ENCODE measurements at regions not wholly inside any gene's neighbourhood (a gene's known extent, or its start where the extent isn't known, plus 50 kb on each side); places are given as distances from the start of the nearest gene placed in this dataset.
"Not testable (repeated sequence)": the region's sequence is repeated elsewhere in the genome, so short reads cannot be mapped to it uniquely, and the experiment has no call there.

- FAIRE-seq: no peak
Measured at GRCh38 chr5:101326766-101327165, 423.7 kb upstream of the ST8SIA4 start.

GRCh38 chr5:101316401-101316800 lies 413.3 kb upstream of the ST8SIA4 start:
- not testable (repeated sequence) for FAIRE-seq

GRCh38 chr5:101306391-101307137 lies 403.5 kb upstream of the ST8SIA4 start:
- no peak for FAIRE-seq

GRCh38 chr5:101296477-101296876 lies 393.4 kb upstream of the ST8SIA4 start:
- FAIRE-seq: no peak

- no peak for FAIRE-seq
Measured at GRCh38 chr5:101292199-101292598, 389.1 kb upstream of the ST8SIA4 start.

- not testable (repeated sequence) for FAIRE-seq
Measured at GRCh38 chr5:101290761-101291160, 387.7 kb upstream of the ST8SIA4 start.

- FAIRE-seq: no peak
Measured at GRCh38 chr5:101288633-101289032, 385.6 kb upstream of the ST8SIA4 start.

- FAIRE-seq: no peak
Measured at GRCh38 chr5:101284736-101285375, 381.8 kb upstream of the ST8SIA4 start.

- FAIRE-seq: not testable (repeated sequence)
Measured at GRCh38 chr5:101283938-101284337, 380.9 kb upstream of the ST8SIA4 start.

- FAIRE-seq: no peak
Measured at GRCh38 chr5:101278917-101279316, 375.8 kb upstream of the ST8SIA4 start.

- FAIRE-seq: no peak
Measured at GRCh38 chr5:101278011-101278687, 375.1 kb upstream of the ST8SIA4 start.

GRCh38 chr5:101271945-101272344 lies 368.9 kb upstream of the ST8SIA4 start:
- no peak for FAIRE-seq

- FAIRE-seq: no peak
Measured at GRCh38 chr5:101271416-101271815, 368.3 kb upstream of the ST8SIA4 start.

- no peak for FAIRE-seq
Measured at GRCh38 chr5:101260857-101261256, 357.8 kb upstream of the ST8SIA4 start.

- FAIRE-seq: no peak
Measured at GRCh38 chr5:101253096-101253495, 350.0 kb upstream of the ST8SIA4 start.

GRCh38 chr5:101244621-101245020 lies 341.5 kb upstream of the ST8SIA4 start:
- no peak for FAIRE-seq

- no peak for FAIRE-seq
Measured at GRCh38 chr5:101212942-101213514, 309.9 kb upstream of the ST8SIA4 start.

- no peak for FAIRE-seq
Measured at GRCh38 chr5:101206534-101206933, 303.5 kb upstream of the ST8SIA4 start.

GRCh38 chr5:101205065-101205464 lies 302.0 kb upstream of the ST8SIA4 start:
- FAIRE-seq: not testable (repeated sequence)

GRCh38 chr5:101180365-101180764 lies 277.3 kb upstream of the ST8SIA4 start:
- FAIRE-seq: not testable (repeated sequence)

- no peak for FAIRE-seq
Measured at GRCh38 chr5:101176605-101177004, 273.5 kb upstream of the ST8SIA4 start.

- FAIRE-seq: no peak
Measured at GRCh38 chr5:101174981-101175380, 271.9 kb upstream of the ST8SIA4 start.

GRCh38 chr5:101163088-101163487 lies 260.0 kb upstream of the ST8SIA4 start:
- FAIRE-seq: no peak

All from colon (tissue), 2 donors.